ENCODE measurements at regions not wholly inside any gene's neighbourhood (a gene's known extent, or its start where the extent isn't known, plus 50 kb on each side); places are given as distances from the start of the nearest gene placed in this dataset.

GRCh38 chr15:87403973-87404372, 852.6 kb downstream of the NTRK3 start:
- Histone ChIP-seq H3K9me3 (ENCODE audit: low read length) (peaks cover 77% of the 10 kb centered on the region), H3K4me3 (replicated peaks in 1 of 3; ENCODE audit: insufficient read depth in 1 of 3, low read depth in 2 of 3, low read length in 3 of 3) (no peak overlapping the region), H3K36me3 (replicated peaks in 1 of 2; ENCODE audit: control insufficient read depth in 1 of 2, insufficient read depth in 2 of 2, low read length in 2 of 2) (no peaks in the 10 kb centered on the region), H4K20me1 (ENCODE audit: insufficient read depth, low read length) (no peaks in the 10 kb centered on the region), H3K27me3 (ENCODE audit: control insufficient read depth in 1 of 2, insufficient read depth in 2 of 2, low read length in 2 of 2) (no peaks in the 10 kb centered on the region), H3K79me2 (ENCODE audit: insufficient read depth, low read length) (no peaks in the 10 kb centered on the region), H3K9ac (ENCODE audit: insufficient read depth, low read depth, low read length) (no peak overlapping the region), H2AFZ (ENCODE audit: low read length) (no peak overlapping the region), H3K4me1 (ENCODE audit: insufficient read depth, low read length) (no peaks in the 10 kb centered on the region), H3K4me2 (ENCODE audit: low read depth, low read length) (no peak overlapping the region), H3K27ac (ENCODE audit: extremely low read length, insufficient read depth, low read length) (no peak overlapping the region)
- in situ Hi-C loops (cut with HindIII; ENCODE audit: extremely low pct_ligation_motif_present, low pct_unique_long_range_greater_than_20kb) (no loop called here), intact Hi-C loops (cut with micrococcal nuclease; ENCODE audit: unreplicated experiment) (no loop called here)
- FAIRE-seq (no peak), ATAC-seq (no peak), DNase-seq (ENCODE audit: low spot score) (no peak)
- 0% methylated on average over 5 of the region's 5 CpGs for WGBS (ENCODE audit: low lambda C conversion rate)
- ChIA-PET CTCF (ENCODE audit: low intra/inter-chr PET ratio, low total read pairs) (no interaction called here), POLR2A (no interaction called here)
- BruUV-seq (replicated peaks), result no TSS peak
- TF ChIP-seq FOXA3 (CRISPR knock-in tag; IDR thresholded peaks at IDR 0.05) (no peak), HNRNPH1 (optimal IDR thresholded peaks at IDR 0.05; ENCODE audit: low read depth, low read length) (no peak), DNMT3B (CRISPR knock-in tag; conservative IDR thresholded peaks at IDR 0.05) (no peak), CBFB (CRISPR knock-in tag; IDR thresholded peaks at IDR 0.05) (no peak), ZNF20 (CRISPR knock-in tag; IDR thresholded peaks at IDR 0.05) (no peak), HOXA7 (CRISPR knock-in tag; IDR thresholded peaks at IDR 0.05) (no peak), ZSCAN22 (CRISPR knock-in tag; IDR thresholded peaks at IDR 0.05) (no peak), KDM3A (CRISPR knock-in tag; IDR thresholded peaks at IDR 0.05; ENCODE audit: low read depth) (no peak), SAFB2 (CRISPR knock-in tag; IDR thresholded peaks at IDR 0.05; ENCODE audit: borderline replicate concordance, low read depth) (no peak), MEF2D (CRISPR knock-in tag; IDR thresholded peaks at IDR 0.05) (no peak), FOXC1 (CRISPR knock-in tag; IDR thresholded peaks at IDR 0.05; ENCODE audit: borderline replicate concordance) (no peak), MED8 (CRISPR knock-in tag; IDR thresholded peaks at IDR 0.05; ENCODE audit: insufficient replicate concordance) (no peak), ZNF589 (CRISPR knock-in tag; conservative IDR thresholded peaks at IDR 0.05) (no peak), ZNF687 (CRISPR knock-in tag; IDR thresholded peaks at IDR 0.05) (no peak)
- TF ChIP-seq, protein P1, sequence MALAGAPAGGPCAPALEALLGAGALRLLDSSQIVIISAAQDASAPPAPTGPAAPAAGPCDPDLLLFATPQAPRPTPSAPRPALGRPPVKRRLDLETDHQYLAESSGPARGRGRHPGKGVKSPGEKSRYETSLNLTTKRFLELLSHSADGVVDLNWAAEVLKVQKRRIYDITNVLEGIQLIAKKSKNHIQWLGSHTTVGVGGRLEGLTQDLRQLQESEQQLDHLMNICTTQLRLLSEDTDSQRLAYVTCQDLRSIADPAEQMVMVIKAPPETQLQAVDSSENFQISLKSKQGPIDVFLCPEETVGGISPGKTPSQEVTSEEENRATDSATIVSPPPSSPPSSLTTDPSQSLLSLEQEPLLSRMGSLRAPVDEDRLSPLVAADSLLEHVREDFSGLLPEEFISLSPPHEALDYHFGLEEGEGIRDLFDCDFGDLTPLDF (CRISPR knock-in tag; IDR thresholded peaks at IDR 0.05), result no peak
- TF ChIP-seq, protein P2, sequence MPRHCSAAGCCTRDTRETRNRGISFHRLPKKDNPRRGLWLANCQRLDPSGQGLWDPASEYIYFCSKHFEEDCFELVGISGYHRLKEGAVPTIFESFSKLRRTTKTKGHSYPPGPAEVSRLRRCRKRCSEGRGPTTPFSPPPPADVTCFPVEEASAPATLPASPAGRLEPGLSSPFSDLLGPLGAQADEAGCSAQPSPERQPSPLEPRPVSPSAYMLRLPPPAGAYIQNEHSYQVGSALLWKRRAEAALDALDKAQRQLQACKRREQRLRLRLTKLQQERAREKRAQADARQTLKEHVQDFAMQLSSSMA (CRISPR knock-in tag; IDR thresholded peaks at IDR 0.05), result no peak
- TF ChIP-seq, protein P3, sequence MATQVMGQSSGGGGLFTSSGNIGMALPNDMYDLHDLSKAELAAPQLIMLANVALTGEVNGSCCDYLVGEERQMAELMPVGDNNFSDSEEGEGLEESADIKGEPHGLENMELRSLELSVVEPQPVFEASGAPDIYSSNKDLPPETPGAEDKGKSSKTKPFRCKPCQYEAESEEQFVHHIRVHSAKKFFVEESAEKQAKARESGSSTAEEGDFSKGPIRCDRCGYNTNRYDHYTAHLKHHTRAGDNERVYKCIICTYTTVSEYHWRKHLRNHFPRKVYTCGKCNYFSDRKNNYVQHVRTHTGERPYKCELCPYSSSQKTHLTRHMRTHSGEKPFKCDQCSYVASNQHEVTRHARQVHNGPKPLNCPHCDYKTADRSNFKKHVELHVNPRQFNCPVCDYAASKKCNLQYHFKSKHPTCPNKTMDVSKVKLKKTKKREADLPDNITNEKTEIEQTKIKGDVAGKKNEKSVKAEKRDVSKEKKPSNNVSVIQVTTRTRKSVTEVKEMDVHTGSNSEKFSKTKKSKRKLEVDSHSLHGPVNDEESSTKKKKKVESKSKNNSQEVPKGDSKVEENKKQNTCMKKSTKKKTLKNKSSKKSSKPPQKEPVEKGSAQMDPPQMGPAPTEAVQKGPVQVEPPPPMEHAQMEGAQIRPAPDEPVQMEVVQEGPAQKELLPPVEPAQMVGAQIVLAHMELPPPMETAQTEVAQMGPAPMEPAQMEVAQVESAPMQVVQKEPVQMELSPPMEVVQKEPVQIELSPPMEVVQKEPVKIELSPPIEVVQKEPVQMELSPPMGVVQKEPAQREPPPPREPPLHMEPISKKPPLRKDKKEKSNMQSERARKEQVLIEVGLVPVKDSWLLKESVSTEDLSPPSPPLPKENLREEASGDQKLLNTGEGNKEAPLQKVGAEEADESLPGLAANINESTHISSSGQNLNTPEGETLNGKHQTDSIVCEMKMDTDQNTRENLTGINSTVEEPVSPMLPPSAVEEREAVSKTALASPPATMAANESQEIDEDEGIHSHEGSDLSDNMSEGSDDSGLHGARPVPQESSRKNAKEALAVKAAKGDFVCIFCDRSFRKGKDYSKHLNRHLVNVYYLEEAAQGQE (IDR thresholded peaks at IDR 0.05; ENCODE audit: borderline replicate concordance in 1 of 2, low read depth in 1 of 2, low read length in 2 of 2), result no peak

Measured in HepG2 (cell line).